ENCODE measurements at regions not wholly inside any gene's neighbourhood (a gene's known extent, or its start where the extent isn't known, plus 50 kb on each side); places are given as distances from the start of the nearest gene placed in this dataset.

DNA sequence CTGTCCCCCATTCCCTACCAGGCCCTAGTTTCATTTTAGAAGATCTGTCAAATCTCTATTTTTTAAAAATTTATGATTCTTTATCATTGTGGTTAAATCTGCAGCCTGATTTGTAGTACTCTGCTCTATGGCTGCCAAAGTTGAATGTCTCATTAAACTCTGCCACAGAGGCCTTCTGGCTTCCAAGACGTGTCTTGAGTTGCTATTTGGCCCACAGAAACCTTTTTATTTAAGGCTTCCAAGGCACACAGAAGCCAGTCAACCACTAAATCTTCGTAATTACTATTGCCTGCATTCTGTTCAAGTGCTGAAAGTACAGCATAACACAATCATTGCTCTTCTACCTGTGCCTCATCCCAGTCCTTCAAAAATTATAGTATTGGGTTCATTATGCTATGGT lies 971.0 kb downstream of the NCAM2 start:
- TF ChIP-seq, protein P1, sequence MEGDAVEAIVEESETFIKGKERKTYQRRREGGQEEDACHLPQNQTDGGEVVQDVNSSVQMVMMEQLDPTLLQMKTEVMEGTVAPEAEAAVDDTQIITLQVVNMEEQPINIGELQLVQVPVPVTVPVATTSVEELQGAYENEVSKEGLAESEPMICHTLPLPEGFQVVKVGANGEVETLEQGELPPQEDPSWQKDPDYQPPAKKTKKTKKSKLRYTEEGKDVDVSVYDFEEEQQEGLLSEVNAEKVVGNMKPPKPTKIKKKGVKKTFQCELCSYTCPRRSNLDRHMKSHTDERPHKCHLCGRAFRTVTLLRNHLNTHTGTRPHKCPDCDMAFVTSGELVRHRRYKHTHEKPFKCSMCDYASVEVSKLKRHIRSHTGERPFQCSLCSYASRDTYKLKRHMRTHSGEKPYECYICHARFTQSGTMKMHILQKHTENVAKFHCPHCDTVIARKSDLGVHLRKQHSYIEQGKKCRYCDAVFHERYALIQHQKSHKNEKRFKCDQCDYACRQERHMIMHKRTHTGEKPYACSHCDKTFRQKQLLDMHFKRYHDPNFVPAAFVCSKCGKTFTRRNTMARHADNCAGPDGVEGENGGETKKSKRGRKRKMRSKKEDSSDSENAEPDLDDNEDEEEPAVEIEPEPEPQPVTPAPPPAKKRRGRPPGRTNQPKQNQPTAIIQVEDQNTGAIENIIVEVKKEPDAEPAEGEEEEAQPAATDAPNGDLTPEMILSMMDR (IDR thresholded peaks at IDR 0.05; ENCODE audit: insufficient read depth, low read depth, low read length, missing control alignments), result no peak
- DNase-seq (ENCODE audit: low read depth), result no peak
- H3K4me3 ChIP-seq (ENCODE audit: low read depth, low read length), result no peak overlapping the region

DNA sequence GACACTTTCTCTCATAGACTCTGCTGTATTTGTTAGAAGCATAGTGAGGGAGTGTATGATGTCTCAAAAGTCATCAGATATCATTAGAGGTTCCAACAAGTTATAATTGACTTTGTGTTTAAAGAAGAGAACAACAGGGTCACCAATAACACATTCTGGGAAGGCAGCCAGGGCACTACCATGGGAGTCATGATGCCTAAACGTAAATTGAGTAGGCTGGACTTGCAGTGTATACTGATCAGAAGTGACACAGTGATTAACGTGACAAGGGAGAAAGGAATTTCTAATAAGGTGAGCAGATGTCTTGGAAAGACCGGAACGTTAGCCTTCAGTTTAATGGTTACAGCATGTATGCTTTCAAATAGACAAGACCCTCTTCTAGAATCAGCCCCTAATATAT lies 973.2 kb downstream of the NCAM2 start:
- H3K4me3 ChIP-seq (ENCODE audit: low read depth, low read length), result no peak overlapping the region
- TF ChIP-seq, protein P1 (IDR thresholded peaks at IDR 0.05; ENCODE audit: insufficient read depth, low read depth, low read length, missing control alignments), result no peak
- DNase-seq (ENCODE audit: low read depth), result no peak

DNA sequence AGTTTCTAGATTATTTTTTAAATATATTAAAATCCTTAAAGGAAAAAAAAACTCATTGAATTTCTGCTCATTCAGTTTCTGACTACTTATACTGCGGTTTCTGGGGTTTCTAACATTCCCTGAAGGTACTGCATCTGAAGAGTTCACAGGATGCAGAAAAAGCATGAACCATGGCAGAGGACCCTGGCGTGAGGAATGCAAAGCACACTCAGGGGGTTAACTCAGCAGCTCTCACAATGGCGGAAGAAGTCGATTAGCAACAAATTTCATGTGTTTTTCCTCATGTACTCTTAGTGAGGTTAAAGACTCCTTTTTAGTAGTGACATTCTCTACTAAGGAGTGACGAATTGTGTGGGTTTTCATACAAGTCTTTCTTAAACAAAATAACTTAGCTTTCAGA lies 975.6 kb downstream of the NCAM2 start:
- DNase-seq (ENCODE audit: low read depth), result no peak
- TF ChIP-seq, protein P1 (IDR thresholded peaks at IDR 0.05; ENCODE audit: insufficient read depth, low read depth, low read length, missing control alignments), result no peak
- H3K4me3 ChIP-seq (ENCODE audit: low read depth, low read length), result no peak overlapping the region

DNA sequence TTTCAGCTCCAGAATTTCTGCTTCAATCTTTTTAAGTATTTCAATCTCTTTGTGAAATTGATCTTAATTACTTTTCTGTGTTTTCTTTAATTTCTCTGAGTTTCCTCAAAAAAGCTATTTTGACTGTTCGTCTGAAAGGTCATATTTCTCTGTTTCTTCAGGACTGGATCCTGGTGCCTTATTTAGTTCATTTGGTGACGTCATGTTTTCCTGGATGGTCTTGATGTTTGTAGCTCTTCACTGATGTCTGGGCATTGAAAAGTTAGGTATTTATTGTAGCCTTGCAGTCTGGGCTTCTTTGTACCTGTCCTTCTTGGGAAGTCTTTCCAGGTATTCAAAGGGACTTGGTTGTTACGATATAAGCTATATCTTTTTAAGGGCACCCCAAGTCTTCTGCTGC lies 998.7 kb downstream of the NCAM2 start:
- DNase-seq (ENCODE audit: low read depth), result no peak
- TF ChIP-seq, protein P1 (IDR thresholded peaks at IDR 0.05; ENCODE audit: insufficient read depth, low read depth, low read length, missing control alignments), result no peak
- no peak overlapping the region for H3K4me3 ChIP-seq (ENCODE audit: low read depth, low read length)

DNA sequence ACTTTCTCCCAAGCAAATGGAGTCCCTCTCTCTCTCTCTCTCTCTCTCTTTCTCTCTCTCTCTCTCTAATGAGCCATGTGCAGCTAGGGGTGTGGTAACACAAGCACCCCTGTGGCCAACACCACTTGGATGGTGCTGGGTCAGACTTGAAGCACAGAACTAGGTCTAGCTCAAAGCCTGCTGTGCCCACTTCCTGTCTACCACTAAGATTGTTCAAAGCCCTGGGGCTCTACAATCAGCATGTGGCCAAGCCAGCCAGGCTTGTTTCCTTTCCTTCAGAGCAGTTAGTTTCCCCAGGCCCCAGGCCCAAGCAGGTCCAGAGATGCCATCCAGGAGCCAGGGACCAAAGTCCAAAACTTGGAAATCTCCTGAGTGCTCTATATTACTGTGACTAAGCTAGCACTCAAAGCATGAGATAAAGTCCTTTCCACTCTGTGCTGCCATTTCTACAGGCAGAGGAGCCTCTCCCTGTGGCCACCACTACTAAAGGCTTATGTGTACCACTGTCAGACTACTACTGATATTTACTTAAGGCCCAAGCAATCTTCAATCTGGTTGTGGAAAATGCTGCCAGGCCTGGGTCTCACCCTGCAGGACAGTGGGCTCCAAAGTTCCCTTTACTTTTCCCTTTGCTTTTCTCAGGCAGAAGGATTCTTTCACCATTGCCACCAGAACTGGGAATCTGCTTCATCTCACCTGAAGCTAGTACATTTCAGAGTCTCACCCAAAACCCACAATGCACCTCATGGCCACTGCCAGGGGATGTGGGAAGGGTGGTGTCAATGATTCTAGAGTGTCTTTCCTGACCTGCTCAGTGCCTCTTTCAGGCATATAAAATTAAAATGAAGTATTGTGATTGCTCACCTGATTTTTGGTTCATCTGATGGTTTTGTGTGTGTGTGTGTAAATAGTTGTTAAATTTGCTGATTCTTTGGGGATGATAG lies 999.5 kb downstream of the NCAM2 start:
- TF ChIP-seq, protein P1 (IDR thresholded peaks at IDR 0.05; ENCODE audit: insufficient read depth, low read depth, low read length, missing control alignments), result no peak
- no peak for DNase-seq (ENCODE audit: low read depth)
- H3K4me3 ChIP-seq (ENCODE audit: low read depth, low read length), result no peak overlapping the region

DNA sequence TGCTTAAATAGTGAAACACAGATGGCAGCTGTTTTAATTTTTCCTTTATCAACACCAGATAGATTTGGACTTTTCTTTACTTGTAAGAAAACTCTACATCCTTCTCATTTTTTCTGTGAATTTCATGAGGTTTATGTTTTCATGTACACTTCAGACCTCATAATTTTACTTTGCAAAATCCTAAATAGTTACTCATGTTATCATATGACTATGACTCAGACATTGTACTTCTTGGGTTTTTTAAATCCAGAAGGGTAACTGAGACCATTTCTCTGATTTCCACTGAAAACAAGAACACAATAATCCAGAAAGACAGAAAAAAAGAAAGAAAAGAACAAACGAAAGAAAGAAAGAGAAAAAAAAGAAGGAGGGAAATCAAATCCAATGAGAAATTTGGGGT lies 1021.6 kb downstream of the NCAM2 start:
- DNase-seq (ENCODE audit: low read depth), result no peak
- TF ChIP-seq, protein P1 (IDR thresholded peaks at IDR 0.05; ENCODE audit: insufficient read depth, low read depth, low read length, missing control alignments), result no peak
- no peak overlapping the region for H3K4me3 ChIP-seq (ENCODE audit: low read depth, low read length)
